LNCaP clone FGC (cell line): ENCODE measurements at regions not wholly inside any gene's neighbourhood (a gene's known extent, or its start where the extent isn't known, plus 50 kb on each side); places are given as distances from the start of the nearest gene placed in this dataset.

Experiments
- DNase-seq: peaks from one replicate; pipeline ENCODE4 v3.0.0-alpha.2; 2011; ENCODE audit warnings: low read depth
- H3K4me3 ChIP-seq: 2 replicates; pipeline ENCODE4 v1.5.1; 2011; ENCODE audit warnings: mild to moderate bottlenecking, low read depth, low read length, control low read depth
- TF ChIP-seq, protein P1 (sequence below): IDR thresholded peaks from 2 replicates; pipeline ENCODE4 v1.5.1; 2012; ENCODE audit warnings: mild to moderate bottlenecking; ENCODE audit not compliant: control insufficient read depth, insufficient read depth; ENCODE audit errors: extremely low read depth

GRCh38 chr1:245085508-245086095 is 69.2 kb upstream of the KIF26B start:
- TF ChIP-seq, protein P1, sequence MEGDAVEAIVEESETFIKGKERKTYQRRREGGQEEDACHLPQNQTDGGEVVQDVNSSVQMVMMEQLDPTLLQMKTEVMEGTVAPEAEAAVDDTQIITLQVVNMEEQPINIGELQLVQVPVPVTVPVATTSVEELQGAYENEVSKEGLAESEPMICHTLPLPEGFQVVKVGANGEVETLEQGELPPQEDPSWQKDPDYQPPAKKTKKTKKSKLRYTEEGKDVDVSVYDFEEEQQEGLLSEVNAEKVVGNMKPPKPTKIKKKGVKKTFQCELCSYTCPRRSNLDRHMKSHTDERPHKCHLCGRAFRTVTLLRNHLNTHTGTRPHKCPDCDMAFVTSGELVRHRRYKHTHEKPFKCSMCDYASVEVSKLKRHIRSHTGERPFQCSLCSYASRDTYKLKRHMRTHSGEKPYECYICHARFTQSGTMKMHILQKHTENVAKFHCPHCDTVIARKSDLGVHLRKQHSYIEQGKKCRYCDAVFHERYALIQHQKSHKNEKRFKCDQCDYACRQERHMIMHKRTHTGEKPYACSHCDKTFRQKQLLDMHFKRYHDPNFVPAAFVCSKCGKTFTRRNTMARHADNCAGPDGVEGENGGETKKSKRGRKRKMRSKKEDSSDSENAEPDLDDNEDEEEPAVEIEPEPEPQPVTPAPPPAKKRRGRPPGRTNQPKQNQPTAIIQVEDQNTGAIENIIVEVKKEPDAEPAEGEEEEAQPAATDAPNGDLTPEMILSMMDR = no peak
- no peak overlapping the region for H3K4me3 ChIP-seq
- DNase-seq = no peak

DNA sequence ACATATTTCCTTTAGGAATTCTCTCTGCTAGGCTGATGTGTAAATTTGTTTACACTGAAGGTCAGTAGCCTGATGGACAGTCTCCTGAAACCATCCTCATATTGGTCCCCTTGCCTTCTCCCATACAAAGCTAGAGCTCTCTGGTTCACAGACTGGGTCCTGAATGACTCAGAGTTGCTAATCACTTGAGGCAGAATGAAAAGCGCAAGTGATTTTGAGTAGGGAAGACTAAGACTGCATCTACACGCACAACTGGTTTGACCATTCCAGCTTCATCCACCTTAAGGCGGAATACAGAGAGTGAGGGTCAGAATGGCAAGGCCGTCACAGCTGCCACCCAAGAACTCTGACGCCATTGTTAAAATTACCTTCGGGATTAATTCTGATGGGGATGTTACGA is 70.2 kb upstream of the KIF26B start:
- TF ChIP-seq, protein P1 = no peak
- DNase-seq = no peak
- H3K4me3 ChIP-seq = no peak overlapping the region

GRCh38 chr1:245079021-245079609 is 75.7 kb upstream of the KIF26B start:
- peak; percentile 38 for DNase-seq
- TF ChIP-seq, protein P1 = peak; percentile 71
- no peak overlapping the region for H3K4me3 ChIP-seq

GRCh38 chr1:245074898-245075297 is 79.9 kb upstream of the KIF26B start:
- no peak for DNase-seq
- TF ChIP-seq, protein P1 = no peak

DNA sequence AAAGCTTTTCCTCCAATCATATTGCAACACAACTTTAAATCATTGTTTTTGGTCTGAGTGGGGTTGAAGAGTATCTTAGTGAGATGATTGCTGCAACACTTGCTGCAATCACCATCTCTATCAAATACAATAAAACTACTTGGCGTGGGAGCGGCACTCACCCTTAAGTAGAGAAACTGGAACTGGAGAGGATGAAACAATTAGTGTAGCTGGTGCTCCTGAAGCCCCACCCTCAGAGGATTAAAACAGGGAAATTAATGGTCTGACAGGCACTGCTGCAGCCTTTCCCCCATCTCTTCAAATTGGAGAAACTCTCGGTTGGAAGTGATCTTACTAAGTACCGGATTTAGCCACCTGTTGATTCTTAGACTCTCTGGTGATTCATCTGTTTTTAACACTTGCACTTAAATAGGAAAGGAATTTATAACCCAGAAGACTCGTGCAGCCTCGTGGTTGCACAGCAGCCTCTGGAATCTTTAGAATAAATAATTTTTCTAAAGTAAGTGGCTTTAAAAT is 80.5 kb upstream of the KIF26B start:
- DNase-seq = no peak
- no peak overlapping the region for H3K4me3 ChIP-seq
- TF ChIP-seq, protein P1 = no peak

More at GRCh38 chr1:245074898-245075297, 79.9 kb upstream of the KIF26B start:
- no peak overlapping the region for H3K4me3 ChIP-seq

- TF ChIP-seq, protein P1 = no peak
- no peak overlapping the region for H3K4me3 ChIP-seq
- no peak for DNase-seq
Measured at GRCh38 chr1:245070836-245071615, 83.8 kb upstream of the KIF26B start.

DNA sequence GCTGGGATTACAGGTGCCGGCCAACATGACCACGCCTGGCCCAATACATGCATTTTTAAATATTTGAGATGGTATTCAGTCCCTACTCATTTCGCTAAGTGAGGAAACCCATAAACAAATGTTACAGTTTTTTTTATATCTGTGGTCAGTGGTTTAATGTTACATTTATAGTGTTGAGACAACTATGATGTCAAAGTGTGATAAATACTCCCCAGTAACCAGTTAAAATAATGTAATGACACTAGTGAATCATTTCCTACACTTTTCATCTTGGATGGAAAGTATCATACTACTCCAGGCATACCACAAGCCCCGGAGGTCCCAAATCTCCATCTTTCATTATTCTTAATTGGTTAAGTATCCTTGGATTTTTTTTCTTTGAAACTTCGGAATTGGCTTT is 87.5 kb upstream of the KIF26B start:
- no peak for DNase-seq
- H3K4me3 ChIP-seq = no peak overlapping the region
- TF ChIP-seq, protein P1 = no peak
